NCI-H524 treated with DMSO at 0.1 percent for 48 hours (cell line): ENCODE measurements at regions not wholly inside any gene's neighbourhood (a gene's known extent, or its start where the extent isn't known, plus 50 kb on each side); places are given as distances from the start of the nearest gene placed in this dataset.
"Not testable (repeated sequence)": the region's sequence is repeated elsewhere in the genome, so short reads cannot be mapped to it uniquely, and the experiment has no call there.

Source experiments
- DNase-seq: peaks from one replicate; lab custom pipeline; 2025; lab: John Stamatoyannopoulos, UW

- no peak for DNase-seq
Measured at GRCh38 chr20:53693262-53693871, 99.7 kb upstream of the ZNF217 start.

DNA sequence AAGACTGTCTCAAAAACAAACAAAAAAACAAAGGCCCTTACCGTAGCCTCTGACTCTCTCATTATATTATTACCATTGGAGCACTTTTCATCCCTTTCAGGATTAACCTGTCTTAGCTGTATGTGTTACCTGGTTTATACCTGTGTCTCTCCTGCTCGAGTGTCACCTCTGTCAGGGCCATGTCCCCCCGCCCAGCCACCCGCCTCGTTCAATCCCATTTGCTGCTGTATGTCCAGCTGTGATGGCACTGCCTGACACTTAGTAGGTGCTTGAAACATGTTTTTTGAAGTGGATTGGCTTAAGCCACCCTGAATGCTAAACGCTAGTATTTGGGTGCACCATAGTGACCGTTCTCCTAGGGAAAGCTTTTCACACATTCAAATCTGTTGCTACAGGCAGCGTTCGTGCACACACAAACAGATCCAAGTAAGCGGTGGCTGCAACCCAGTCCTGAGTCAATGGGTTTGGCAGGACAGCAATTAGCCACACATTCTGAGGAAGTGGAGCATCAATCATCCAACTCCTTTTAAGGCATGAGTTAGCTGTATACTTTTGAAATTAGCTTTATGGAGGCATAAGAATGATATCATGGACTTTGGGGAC is 98.9 kb upstream of the ZNF217 start:
- no peak for DNase-seq

DNA sequence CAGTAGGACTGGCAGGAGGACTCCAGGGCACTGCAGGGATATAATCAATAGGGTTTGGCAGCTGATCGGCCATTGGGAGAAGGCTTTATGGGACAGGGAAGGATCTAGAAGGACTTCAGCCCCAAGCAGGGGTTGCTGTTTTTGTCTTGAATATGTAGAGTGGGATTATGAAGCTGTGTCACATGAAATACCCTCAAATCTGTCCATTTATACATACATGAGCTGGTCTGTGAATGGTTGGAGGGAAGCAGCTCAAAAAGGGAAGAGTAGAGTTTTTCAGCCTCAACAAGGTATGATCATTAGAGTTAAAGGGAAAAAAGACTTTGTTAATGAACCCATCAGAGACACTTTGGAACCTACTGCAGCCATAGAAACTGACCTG is 98.2 kb upstream of the ZNF217 start:
- DNase-seq = no peak

DNA sequence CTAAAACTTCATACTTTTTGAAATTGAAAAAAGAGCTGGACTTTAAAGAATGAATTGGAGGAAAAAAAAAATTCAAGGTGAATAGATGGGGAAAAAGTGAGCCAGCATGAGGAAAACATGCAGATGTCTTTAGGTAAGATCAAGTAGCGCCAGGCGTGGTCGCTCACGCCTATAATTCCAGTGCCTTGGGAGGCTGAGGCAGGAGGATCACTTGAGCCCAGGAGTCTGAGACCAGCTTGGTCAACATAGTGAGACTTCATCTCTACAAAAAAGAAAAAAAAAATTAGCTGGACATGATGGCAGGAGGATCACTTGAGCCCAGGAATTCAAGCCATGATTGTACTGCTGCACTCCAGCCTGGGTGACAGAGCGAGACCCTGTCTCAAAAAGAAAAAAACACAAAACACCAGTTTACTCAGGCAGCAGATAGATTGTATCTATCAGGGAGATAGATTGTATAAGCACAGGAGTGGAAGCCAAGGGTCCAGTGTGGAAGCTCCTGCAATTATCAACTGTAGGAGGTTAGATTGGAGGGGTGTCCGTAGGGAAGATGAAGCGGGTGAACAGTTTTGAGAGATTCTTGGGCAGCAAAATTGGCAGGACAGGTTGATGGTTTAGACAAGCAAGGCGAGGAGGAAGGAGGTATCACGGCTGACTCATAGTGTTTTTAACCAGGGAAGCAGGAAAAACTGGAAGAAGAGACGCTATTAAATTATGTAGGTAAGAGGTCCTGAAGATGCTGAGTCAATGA is 97.6 kb upstream of the ZNF217 start:
- no peak for DNase-seq

DNA sequence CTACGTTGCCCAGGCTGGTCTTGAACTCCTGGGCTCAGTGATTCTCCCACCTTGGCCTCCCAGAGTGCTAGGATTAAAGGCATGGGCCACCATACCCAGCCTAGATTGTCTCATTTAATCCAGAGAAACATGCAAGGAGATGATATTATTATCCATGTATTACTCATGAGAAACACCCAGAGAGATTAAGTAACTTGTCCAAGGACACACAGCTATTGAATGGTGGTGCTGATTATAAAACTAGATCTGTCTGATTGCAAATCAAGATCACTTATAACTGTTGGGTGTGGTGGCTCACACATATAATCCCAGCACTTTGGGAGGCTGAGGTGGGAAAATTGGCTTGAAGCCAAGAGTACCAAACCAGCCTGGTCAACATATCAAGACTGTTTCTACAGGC is 94.4 kb upstream of the ZNF217 start:
- no peak for DNase-seq

GRCh38 chr20:53685070-53685595 is 91.5 kb upstream of the ZNF217 start:
- no peak for DNase-seq

GRCh38 chr20:53683506-53683905 is 89.9 kb upstream of the ZNF217 start:
- no peak for DNase-seq

DNA sequence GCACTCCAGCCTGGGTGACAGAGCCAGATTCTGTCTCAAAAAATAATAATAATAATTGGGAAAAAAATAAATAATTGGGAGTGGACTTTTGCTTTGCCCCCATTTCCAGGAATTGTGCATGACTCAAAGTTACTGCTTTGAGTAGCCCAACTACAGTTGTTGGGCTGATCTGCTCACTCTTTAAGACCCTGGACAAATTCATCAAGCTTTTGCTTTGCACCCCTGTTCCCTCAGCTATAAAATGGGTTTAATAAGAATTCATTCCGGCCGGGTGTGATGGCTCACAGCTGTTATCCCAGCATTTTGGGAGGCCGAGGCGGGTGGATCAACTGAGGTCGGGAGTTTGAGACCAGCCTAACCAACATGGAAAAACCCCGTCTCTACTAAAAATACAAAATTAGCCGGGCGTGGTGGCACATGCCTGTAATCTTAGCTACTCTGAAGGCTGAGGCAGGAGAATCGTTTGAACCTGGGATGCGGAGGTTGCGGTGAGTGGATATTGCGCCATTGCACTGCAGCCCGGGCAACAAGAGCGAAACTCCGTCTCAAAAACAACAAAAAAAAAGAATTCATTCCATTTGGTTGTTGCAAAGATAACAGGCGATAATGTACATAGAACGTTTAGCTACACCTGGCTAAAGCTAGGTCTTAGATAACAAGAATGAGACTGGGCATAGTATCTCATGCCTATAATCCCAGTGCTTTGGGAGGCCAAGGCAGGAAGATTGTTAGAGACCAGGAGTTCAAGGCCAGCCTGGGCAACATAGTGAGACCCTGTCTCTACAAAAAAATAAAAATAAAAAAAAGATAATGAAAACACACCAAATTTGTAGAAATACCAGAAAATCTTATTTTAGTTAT is 87.9 kb upstream of the ZNF217 start:
- no peak for DNase-seq

- no peak for DNase-seq
Measured at GRCh38 chr20:53679597-53680309, 86.1 kb upstream of the ZNF217 start.

GRCh38 chr20:53678990-53679596 is 85.5 kb upstream of the ZNF217 start:
- no peak for DNase-seq

- no peak for DNase-seq
Measured at GRCh38 chr20:53678315-53678989, 84.8 kb upstream of the ZNF217 start.

- no peak for DNase-seq
Measured at GRCh38 chr20:53677447-53678314, 84.0 kb upstream of the ZNF217 start.

DNA sequence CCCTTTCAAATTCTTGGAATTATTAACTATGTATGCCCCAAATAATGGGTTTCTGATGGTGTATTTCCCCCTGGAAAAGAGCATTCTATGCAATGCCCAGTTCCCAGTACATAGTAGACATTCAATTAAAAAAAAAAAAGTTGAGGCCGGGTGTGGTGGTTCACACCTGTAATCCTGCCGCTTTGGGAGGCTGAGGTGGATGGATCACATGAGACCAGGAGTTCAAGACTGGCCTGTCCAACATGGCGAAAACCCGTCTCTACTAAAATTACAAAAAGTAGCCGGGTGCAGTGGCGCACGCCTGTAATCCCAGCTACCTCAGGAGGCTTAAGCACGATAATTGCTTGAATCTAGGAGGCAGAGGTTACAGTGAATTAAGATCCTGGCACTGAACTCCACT is 83.3 kb upstream of the ZNF217 start:
- no peak for DNase-seq

DNA sequence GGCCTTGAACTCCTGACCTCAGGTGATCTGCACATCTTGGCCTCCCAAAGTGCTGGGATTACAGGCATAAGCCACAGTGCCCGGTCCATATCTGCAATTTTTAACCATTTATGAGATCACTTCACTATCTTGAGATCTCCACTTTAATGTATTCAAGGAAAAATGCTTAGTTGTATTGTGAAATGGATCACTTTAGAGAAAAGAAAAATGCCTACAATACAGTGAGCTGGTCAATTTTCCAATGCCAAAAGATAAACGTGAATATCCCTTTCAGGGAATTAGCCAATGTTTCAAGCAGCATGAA is 82.8 kb upstream of the ZNF217 start:
- DNase-seq = no peak

DNA sequence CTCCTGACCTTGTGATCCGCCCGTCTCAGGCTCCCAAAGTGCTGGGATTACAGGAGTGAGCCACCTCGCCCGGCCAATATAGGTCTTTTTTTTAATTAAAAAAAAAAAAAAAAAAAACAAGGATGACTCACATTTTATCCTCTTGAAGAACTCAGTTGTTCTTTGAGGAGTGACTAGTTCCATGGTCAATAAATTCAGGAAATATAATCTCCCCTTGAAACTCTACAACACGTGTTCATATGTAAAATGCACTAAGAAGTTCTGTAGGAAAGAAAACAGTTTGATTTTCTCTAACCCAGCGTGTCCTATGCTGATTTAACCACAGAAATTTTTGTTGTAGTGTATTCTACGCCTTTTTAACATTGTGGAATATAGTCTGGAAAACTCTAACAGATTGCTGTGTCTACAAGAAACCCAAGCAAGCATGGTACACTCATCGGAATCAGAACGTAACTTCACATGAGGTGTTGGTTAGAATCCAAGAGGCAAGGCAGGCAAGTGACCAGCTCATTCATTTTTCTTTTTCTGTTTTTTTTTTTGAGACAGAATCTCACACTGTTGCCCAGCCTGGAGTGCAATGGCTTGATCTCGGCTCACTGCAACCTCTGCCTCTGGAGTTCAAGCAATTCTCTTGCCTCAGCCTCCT is 79.0 kb upstream of the ZNF217 start:
- DNase-seq = no peak

GRCh38 chr20:53671370-53671769 is 77.7 kb upstream of the ZNF217 start:
- no peak for DNase-seq

- DNase-seq = not testable (repeated sequence)
Measured at GRCh38 chr20:53669517-53670313, 76.1 kb upstream of the ZNF217 start.

DNA sequence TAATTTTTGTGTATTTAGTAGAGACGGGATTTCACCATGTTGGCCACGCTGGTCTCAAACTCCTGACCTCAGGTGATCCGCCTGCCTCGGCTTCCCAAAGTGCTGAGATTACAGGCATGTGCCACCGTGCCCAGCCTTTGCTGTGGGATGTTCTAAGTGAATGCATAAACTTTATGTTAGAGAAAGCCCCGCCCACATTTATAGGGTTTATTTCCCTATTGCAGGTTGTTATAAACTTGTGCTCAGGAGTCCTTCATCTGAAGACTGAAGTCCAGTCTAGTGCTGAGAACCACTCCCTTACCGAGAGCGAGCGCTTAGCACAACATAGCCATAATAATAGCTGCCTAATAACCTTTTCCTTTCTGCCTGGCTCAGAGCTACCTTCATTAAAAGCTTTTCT is 75.4 kb upstream of the ZNF217 start:
- DNase-seq = no peak

DNA sequence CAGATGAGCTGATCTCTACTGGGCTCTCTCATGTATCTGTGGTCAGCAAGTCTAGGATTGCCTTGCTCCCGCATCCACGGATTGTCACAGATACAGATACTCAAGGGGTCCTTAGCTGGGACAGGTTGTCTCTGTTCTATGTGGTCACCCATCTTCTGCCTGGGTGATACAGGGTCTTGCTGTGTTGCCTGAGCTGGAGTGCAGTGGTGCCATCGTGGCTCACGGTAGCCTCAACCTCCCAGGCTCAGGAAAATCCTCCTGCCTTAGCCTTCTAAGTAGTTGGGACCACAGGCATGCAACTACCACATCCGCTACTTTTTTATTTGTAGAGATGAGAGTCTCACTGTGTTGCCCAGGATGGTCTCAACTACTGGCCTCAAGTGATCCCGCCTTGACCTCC is 72.5 kb upstream of the ZNF217 start:
- no peak for DNase-seq
